Fibroblast of lung (primary cell): ENCODE measurements at regions not wholly inside any gene's neighbourhood (a gene's known extent, or its start where the extent isn't known, plus 50 kb on each side); places are given as distances from the start of the nearest gene placed in this dataset.

Source experiments
- EZH2 ChIP-seq: IDR thresholded peaks from 2 replicates; pipeline ENCODE4 v1.5.1; 2012; ENCODE audit warnings: low read length, control low read depth, mild to moderate bottlenecking; ENCODE audit errors: missing control alignments
- TF ChIP-seq, protein P1 (sequence below), 2 donors: IDR thresholded peaks in 1 of 2; conservative IDR thresholded peaks in 1 of 2; 1 replicate in 1 of 2; 2 replicates in 1 of 2; pipeline ENCODE4 v1.5.1; 2011 to 2012; ENCODE audit warnings: low read length in 2 of 2, control low read depth in 1 of 2, inconsistent platforms in 1 of 2, low read depth in 1 of 2, mild to moderate bottlenecking in 1 of 2

DNA sequence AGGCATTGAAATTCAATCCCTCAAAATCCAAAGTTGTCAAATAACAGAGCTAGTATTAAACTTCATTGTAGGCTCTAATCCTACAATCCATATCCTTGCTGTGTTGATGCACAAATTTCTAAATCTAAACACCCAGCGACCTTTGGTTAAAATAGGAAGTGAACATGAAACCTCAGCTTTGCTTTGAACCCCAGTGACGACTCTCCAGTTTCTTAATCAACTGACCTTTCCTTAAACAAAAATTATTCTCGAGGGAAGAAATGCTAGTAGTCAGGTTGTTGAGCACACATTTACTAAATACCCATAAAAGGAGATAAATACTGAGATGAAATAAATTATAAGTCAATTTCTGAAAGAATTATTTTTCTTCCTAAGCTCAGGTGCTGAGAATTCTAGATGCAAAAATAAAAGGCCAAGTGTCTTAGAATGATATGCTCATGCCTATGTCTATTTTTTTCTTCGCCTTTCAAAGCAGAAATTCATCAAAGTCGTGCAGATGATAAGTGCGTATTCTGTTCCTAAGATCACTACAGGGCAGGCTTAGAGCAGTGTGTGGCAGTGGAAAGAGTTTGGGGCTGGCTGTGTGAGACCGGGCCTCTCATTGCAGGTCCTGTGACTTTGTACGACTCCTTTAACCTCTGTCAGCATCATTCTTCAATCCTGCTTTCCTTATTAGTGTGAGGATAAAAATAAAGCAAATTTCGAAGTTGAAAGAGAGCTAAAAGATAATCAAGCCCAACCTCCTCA is 208.7 kb downstream of the PRL start:
- TF ChIP-seq EZH2, result no peak
- TF ChIP-seq, protein P1, sequence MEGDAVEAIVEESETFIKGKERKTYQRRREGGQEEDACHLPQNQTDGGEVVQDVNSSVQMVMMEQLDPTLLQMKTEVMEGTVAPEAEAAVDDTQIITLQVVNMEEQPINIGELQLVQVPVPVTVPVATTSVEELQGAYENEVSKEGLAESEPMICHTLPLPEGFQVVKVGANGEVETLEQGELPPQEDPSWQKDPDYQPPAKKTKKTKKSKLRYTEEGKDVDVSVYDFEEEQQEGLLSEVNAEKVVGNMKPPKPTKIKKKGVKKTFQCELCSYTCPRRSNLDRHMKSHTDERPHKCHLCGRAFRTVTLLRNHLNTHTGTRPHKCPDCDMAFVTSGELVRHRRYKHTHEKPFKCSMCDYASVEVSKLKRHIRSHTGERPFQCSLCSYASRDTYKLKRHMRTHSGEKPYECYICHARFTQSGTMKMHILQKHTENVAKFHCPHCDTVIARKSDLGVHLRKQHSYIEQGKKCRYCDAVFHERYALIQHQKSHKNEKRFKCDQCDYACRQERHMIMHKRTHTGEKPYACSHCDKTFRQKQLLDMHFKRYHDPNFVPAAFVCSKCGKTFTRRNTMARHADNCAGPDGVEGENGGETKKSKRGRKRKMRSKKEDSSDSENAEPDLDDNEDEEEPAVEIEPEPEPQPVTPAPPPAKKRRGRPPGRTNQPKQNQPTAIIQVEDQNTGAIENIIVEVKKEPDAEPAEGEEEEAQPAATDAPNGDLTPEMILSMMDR (conservative IDR thresholded peaks at IDR 0.05 in 1 of 2, IDR thresholded peaks at IDR 0.05 in 1 of 2; ENCODE audit: low read depth in 1 of 2, low read length in 2 of 2), result no peak
